Right lobe of liver (tissue), 6 donors: ENCODE measurements at regions not wholly inside any gene's neighbourhood (a gene's known extent, or its start where the extent isn't known, plus 50 kb on each side); places are given as distances from the start of the nearest gene placed in this dataset.

Source experiments
- ATAC-seq, 4 donors: fragments of 200-7000 bp; cut with Tn5 transposase; one replicate each; pipeline ENCODE4 v1.9.1; 2020; ENCODE audit warnings: mild to moderate bottlenecking in 4 of 4, moderate library complexity in 4 of 4
- DNase-seq, 3 donors: peaks; one replicate each; pipeline ENCODE4 v3.0.0-alpha.2; 2020
- H3K27ac ChIP-seq, 3 donors: fragments of 200-600 bp; one replicate each; pipeline ENCODE4 v1.8.0; 2022
- H3K27me3 ChIP-seq, 2 donors: fragments of 200-600 bp; one replicate each; pipeline ENCODE4 v1.8.0; 2022
- H3K36me3 ChIP-seq, 4 donors: fragments of 200-600 bp; sonication (generic) in 1 of 4; one replicate each; pipeline versions ENCODE4 v1.5.1 to v1.8.0; 2017 to 2022; ENCODE audit warnings: control low read depth in 1 of 4
- H3K4me1 ChIP-seq, 4 donors: fragments of 200-600 bp; sonication (generic) in 1 of 4; one replicate each; pipeline versions ENCODE4 v1.5.1 to v1.8.0; 2017 to 2022; ENCODE audit warnings: control low read depth in 1 of 4
- H3K4me3 ChIP-seq, 3 donors: fragments of 200-600 bp; one replicate each; pipeline ENCODE4 v1.8.0; 2022
- H3K9me3 ChIP-seq, 4 donors: fragments of 200-600 bp; sonication (generic) in 1 of 4; one replicate each; pipeline versions ENCODE4 v1.5.1 to v1.8.0; 2017 to 2022; ENCODE audit warnings: control low read depth in 1 of 4
- CTCF ChIP-seq, 4 donors: fragments of 200-600 bp in 3 of 4; fragments of 450-650 bp in 1 of 4; IDR thresholded peaks; one replicate each; pipeline versions ENCODE4 v1.5.1 to v1.8.0; 2016 to 2022; ENCODE audit warnings: antibody characterized with exemption in 4 of 4, mild to moderate bottlenecking in 2 of 4
- POLR2A ChIP-seq: fragments of 450-650 bp; IDR thresholded peaks from one replicate; pipeline ENCODE4 v1.6.1; 2017; ENCODE audit warnings: antibody characterized with exemption, mild to moderate bottlenecking
- WGBS: methylation state at CpG from one replicate; pipeline ENCODE4 v1.1.6; 2018; ENCODE audit warnings: low coverage, low lambda C conversion rate; ENCODE audit not compliant: insufficient coverage; ENCODE audit errors: missing lambda C conversion rate; 5-methylcytosine and 5-hydroxymethylcytosine counted together
- intact Hi-C, 2 donors: fragments of 100-400 bp; cut with DNase I; formaldehyde crosslinking; loops; one replicate each; pipeline versions ENCODE4 v1.11.2 to v1.14.1; 2022
- donor health status: DM: no; HTN: yes; CAD: no.
- donor health status: DM: no; HTN: no; CAD: no.
- donor health status: DM: no; HTN: no; CAD: no.
- donor health status: DM: no; HTN: yes; CAD: no.
- donor health status: DM: no; HTN: yes; CAD: no.

- Histone ChIP-seq H3K4me1 (no peaks in the 10 kb centered on the region), H3K4me3 (no peak overlapping the region), H3K27me3 (no peaks in the 10 kb centered on the region), H3K9me3 (peaks cover 0 to 3% (median 0%) of the 10 kb centered on the region in 4 donors), H3K27ac (no peak overlapping the region), H3K36me3 (no peaks in the 10 kb centered on the region)
- no peak for TF ChIP-seq POLR2A
- TF ChIP-seq CTCF (IDR thresholded peaks at IDR 0.05), result no peak
- intact Hi-C loops, result no loop called here
- no peak for ATAC-seq
- no peak for DNase-seq
- WGBS, result 65% methylated on average over 2 of the region's 3 CpGs
Measured at GRCh38 chr11:13098063-13098462, 88.9 kb downstream of the RASSF10 start.

- no peaks in the 10 kb centered on the region for H3K36me3 ChIP-seq
- peaks cover 0 to 3% (median 0%) of the 10 kb centered on the region in 4 donors for H3K9me3 ChIP-seq
- no peak overlapping the region for H3K27ac ChIP-seq
- TF ChIP-seq CTCF (IDR thresholded peaks at IDR 0.05) (no peak), POLR2A (no peak)
- intact Hi-C loops, result no loop called here
- H3K27me3 ChIP-seq, result no peaks in the 10 kb centered on the region
- no peak for DNase-seq
- H3K4me1 ChIP-seq, result no peaks in the 10 kb centered on the region
- no peak overlapping the region for H3K4me3 ChIP-seq
- ATAC-seq, result no peak
- WGBS, result 94% methylated on average over 2 of the region's 3 CpGs
Measured at GRCh38 chr11:13098616-13099289, 89.6 kb downstream of the RASSF10 start.

GRCh38 chr11:13101644-13102512 is 92.8 kb downstream of the RASSF10 start:
- WGBS, result 45% methylated on average over 2 of the region's 5 CpGs
- DNase-seq (no peak), ATAC-seq (no peak)
- no peaks in the 10 kb centered on the region for H3K36me3 ChIP-seq
- no peaks in the 10 kb centered on the region for H3K9me3 ChIP-seq
- H3K4me3 ChIP-seq, result no peak overlapping the region
- H3K4me1 ChIP-seq, result no peaks in the 10 kb centered on the region
- intact Hi-C loops, result no loop called here
- TF ChIP-seq CTCF (IDR thresholded peaks at IDR 0.05) (no peak), POLR2A (no peak)
- H3K27me3 ChIP-seq, result no peaks in the 10 kb centered on the region
- no peak overlapping the region for H3K27ac ChIP-seq

- Histone ChIP-seq H3K4me3 (no peak overlapping the region), H3K9me3 (no peaks in the 10 kb centered on the region), H3K4me1 (no peaks in the 10 kb centered on the region), H3K27ac (no peak overlapping the region), H3K36me3 (no peaks in the 10 kb centered on the region), H3K27me3 (no peaks in the 10 kb centered on the region)
- WGBS, result 50% methylated on average over 2 of the region's 2 CpGs
- no peak for DNase-seq
- TF ChIP-seq POLR2A (no peak), CTCF (IDR thresholded peaks at IDR 0.05) (no peak)
- no peak for ATAC-seq
- intact Hi-C loops, result no loop called here
Measured at GRCh38 chr11:13102513-13102840, 93.4 kb downstream of the RASSF10 start.
